Hepatocyte (in vitro differentiated cells): ENCODE measurements at regions not wholly inside any gene's neighbourhood (a gene's known extent, or its start where the extent isn't known, plus 50 kb on each side); places are given as distances from the start of the nearest gene placed in this dataset.

ENCODE experiments used
- EZH2 ChIP-seq: fragments of 200-600 bp; sonication (generic); IDR thresholded peaks from 2 replicates; pipeline ENCODE4 v1.6.1; 2016; ENCODE audit warnings: antibody characterized with exemption, mild to moderate bottlenecking, borderline replicate concordance
- EZH2phosphoT487 ChIP-seq: fragments of 200-600 bp; sonication (generic); IDR thresholded peaks from one replicate; pipeline ENCODE4 v1.6.1; 2018; ENCODE audit warnings: antibody characterized with exemption, mild to moderate bottlenecking, low read depth, moderate library complexity; ENCODE audit not compliant: unreplicated experiment, severe bottlenecking
- TF ChIP-seq, protein P1 (sequence below): fragments of 200-600 bp; sonication (generic); IDR thresholded peaks from 2 replicates; pipeline ENCODE4 v1.5.1; 2016; ENCODE audit warnings: antibody characterized with exemption, mild to moderate bottlenecking; ENCODE audit not compliant: poor library complexity

GRCh38 chr15:94704946-94705345 lies 473.6 kb downstream of the MCTP2 start:
- TF ChIP-seq EZH2 (no peak), EZH2phosphoT487 (no peak)
- TF ChIP-seq, protein P1, sequence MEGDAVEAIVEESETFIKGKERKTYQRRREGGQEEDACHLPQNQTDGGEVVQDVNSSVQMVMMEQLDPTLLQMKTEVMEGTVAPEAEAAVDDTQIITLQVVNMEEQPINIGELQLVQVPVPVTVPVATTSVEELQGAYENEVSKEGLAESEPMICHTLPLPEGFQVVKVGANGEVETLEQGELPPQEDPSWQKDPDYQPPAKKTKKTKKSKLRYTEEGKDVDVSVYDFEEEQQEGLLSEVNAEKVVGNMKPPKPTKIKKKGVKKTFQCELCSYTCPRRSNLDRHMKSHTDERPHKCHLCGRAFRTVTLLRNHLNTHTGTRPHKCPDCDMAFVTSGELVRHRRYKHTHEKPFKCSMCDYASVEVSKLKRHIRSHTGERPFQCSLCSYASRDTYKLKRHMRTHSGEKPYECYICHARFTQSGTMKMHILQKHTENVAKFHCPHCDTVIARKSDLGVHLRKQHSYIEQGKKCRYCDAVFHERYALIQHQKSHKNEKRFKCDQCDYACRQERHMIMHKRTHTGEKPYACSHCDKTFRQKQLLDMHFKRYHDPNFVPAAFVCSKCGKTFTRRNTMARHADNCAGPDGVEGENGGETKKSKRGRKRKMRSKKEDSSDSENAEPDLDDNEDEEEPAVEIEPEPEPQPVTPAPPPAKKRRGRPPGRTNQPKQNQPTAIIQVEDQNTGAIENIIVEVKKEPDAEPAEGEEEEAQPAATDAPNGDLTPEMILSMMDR: no peak
